BLaER1 treated with 17β-estradiol and CSF1 and Interleukin-3, amounts not matched to agents 10 nM and 100 nM (cell line): ENCODE measurements at regions not wholly inside any gene's neighbourhood (a gene's known extent, or its start where the extent isn't known, plus 50 kb on each side); places are given as distances from the start of the nearest gene placed in this dataset.
"Not testable (repeated sequence)": the region's sequence is repeated elsewhere in the genome, so short reads cannot be mapped to it uniquely, and the experiment has no call there.

Source experiments
- H3K27ac ChIP-seq, 11 experiments: shearing (Covaris generic); formaldehyde crosslinking; 2 replicates each; pipeline ENCODE4 v1.8.1; 2022
- H3K27me3 ChIP-seq, 11 experiments: shearing (Covaris generic); formaldehyde crosslinking; 2 replicates each; pipeline ENCODE4 v1.8.1; 2022
- H3K36me3 ChIP-seq, 11 experiments: shearing (Covaris generic); formaldehyde crosslinking; 2 replicates each; pipeline ENCODE4 v1.8.1; 2022
- H3K4me1 ChIP-seq, 10 experiments: shearing (Covaris generic); formaldehyde crosslinking; 2 replicates each; pipeline ENCODE4 v1.8.1; 2022
- H3K4me2 ChIP-seq, 11 experiments: shearing (Covaris generic); formaldehyde crosslinking; 2 replicates each; pipeline ENCODE4 v1.8.1; 2022
- H3K4me3 ChIP-seq, 10 experiments: shearing (Covaris generic); formaldehyde crosslinking; 2 replicates each; pipeline ENCODE4 v1.8.1; 2022
- H3K9ac ChIP-seq, 11 experiments: shearing (Covaris generic); formaldehyde crosslinking; 2 replicates each; pipeline ENCODE4 v1.8.1; 2022
- H3K9me3 ChIP-seq, 11 experiments: shearing (Covaris generic); formaldehyde crosslinking; replicated peaks in 1 of 11; 2 replicates each; pipeline ENCODE4 v1.8.1; 2022
- H4K20me1 ChIP-seq, 11 experiments: shearing (Covaris generic); formaldehyde crosslinking; 2 replicates each; pipeline ENCODE4 v1.8.1; 2022
- Cebpa-rat ChIP-seq, 11 experiments: shearing (Covaris generic); IDR thresholded peaks; 2 replicates each; pipeline ENCODE4 v1.8.1; 2022

DNA sequence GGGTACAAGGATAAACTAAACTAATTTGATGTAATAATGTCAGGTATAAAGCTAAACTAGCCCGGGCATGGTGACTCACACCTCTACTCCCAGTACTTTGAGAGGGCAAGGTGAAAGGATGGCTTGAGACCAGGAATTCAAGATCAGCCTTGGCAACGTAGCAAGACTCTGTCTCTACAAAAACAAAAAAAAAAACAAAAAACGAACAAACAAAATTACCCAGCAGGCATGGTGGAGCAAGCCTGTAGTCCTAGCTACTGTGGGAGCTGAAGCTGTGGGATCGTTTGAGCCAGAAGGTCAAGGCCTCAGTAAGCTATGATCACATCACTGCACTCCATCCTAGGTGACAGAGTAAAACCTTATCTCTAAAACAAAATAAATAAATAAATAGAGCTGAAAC, 131.8 kb upstream of the KYNU start:
- Histone ChIP-seq H3K36me3 (no peaks in the 10 kb centered on the region), H3K27ac (no peak overlapping the region), H3K27me3 (no peaks in the 10 kb centered on the region), H4K20me1 (no peaks in the 10 kb centered on the region), H3K4me1 (no peaks in the 10 kb centered on the region), H3K4me2 (no peak overlapping the region), H3K9me3 (peaks cover 0 to 10% (median 0%) of the 10 kb centered on the region in 11 experiments; a peak in 4 of 22 replicates), H3K9ac (no peak overlapping the region), H3K4me3 (no peak overlapping the region)
- no peak for TF ChIP-seq Cebpa-rat (IDR thresholded peaks at IDR 0.05)

DNA sequence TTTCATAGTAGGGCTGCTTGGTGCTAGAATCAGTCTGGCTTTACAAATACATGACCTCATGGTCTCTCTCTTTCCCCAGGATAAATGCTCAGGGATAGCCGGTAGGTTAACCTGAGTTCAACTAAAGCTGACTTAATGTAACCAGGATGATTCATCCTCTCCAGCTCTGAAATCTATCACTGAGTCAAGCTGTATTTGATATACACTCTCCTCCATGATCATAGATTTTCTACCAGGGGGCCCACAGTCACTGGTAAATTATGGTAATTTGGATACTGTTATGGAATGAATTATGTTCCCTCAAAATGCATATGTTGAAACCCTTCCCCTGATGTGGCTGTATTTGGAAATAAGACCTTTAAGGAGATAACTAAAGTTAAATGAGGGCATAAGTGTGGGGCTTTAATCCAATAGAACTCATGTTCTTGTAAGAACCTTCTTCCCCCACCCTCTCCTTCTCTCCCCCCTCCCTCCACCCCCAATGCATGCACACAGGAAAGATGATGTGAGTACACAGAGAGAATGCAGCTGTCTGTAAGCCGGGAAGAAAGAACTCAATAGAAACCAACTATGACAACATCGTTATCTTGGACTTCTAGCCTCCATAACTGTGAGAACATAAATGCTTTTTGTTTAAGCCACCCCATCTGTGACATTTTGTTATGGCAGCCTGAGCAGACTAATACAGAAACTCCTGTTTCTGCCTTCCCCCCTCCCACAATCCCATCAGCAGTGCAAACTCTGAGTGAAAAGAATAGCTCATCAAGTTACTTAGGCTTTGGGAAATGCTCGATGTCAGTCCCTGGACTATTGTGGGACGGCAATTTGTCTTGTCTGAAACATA, 134.9 kb upstream of the KYNU start:
- TF ChIP-seq Cebpa-rat (IDR thresholded peaks at IDR 0.05): no peak
- Histone ChIP-seq H3K27me3 (no peaks in the 10 kb centered on the region), H3K27ac (no peak overlapping the region), H3K36me3 (no peaks in the 10 kb centered on the region), H3K4me3 (no peak overlapping the region), H3K4me2 (no peak overlapping the region), H4K20me1 (no peaks in the 10 kb centered on the region), H3K9ac (no peak overlapping the region), H3K9me3 (peaks cover 0 to 11% (median 3%) of the 10 kb centered on the region in 11 experiments; a peak in 5 of 22 replicates), H3K4me1 (no peaks in the 10 kb centered on the region)

DNA sequence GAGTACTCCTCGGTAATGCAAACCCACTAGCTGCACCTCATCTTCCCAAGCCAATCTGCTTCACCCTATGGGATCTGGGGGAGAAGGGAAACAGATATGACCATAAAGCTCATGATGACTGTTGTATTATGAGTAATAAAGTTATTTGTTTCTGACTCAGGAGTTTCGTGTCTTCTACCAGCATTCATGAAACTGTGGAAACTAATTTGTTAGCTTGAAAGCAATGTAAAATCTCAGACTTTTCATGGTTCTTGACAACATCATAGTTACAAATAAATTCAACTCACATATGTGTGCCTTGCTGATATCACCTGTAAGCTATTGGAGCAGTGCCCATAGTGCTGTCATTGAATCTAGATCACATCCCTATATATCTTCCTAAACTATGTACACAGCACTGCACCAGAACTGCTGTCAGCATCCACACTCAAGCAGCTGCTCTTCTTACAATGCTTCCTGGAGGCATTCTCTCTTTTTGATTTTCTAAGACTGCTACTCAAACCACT, 135.6 kb upstream of the KYNU start:
- Histone ChIP-seq H3K4me3 (no peak overlapping the region), H3K9me3 (peaks cover 0 to 6% (median 0%) of the 10 kb centered on the region in 11 experiments; a peak in 3 of 22 replicates), H3K4me2 (no peak overlapping the region), H3K36me3 (no peaks in the 10 kb centered on the region), H3K27me3 (no peaks in the 10 kb centered on the region), H3K27ac (no peak overlapping the region), H4K20me1 (no peaks in the 10 kb centered on the region), H3K4me1 (no peaks in the 10 kb centered on the region), H3K9ac (no peak overlapping the region)
- TF ChIP-seq Cebpa-rat (IDR thresholded peaks at IDR 0.05): no peak

DNA sequence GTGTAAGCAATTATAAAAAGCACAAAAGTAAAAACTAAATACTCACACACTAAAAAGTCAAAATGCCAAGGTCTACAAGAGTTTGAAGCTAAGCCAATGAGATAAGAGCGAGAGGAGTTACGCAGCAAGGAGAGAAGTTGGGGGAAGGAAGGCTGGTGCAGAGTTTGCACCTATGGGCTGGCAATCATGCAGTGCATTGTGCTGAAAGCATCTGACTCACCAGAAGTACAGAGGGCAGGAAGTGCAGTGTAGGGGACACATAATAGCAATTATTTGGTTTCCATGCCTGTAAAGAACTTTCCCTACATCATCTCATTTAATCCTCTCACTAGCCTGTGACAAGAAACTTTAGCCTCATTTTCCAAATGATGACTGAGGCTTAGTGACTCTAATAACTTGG, 142.7 kb upstream of the KYNU start:
- Histone ChIP-seq H3K4me1 (0 out of 20 replicates have a peak, but pooled peaks cover 0 to 4% (median 0%) of the 10 kb centered on the region in 10 experiments), H3K9ac (no peak overlapping the region), H3K27ac (no peak overlapping the region), H3K9me3 (peaks cover 0 to 6% (median 0%) of the 10 kb centered on the region in 11 experiments; a peak in 4 of 22 replicates), H3K4me3 (no peak overlapping the region), H4K20me1 (no peaks in the 10 kb centered on the region), H3K27me3 (no peaks in the 10 kb centered on the region), H3K36me3 (no peaks in the 10 kb centered on the region), H3K4me2 (no peak overlapping the region)
- TF ChIP-seq Cebpa-rat (IDR thresholded peaks at IDR 0.05): no peak

DNA sequence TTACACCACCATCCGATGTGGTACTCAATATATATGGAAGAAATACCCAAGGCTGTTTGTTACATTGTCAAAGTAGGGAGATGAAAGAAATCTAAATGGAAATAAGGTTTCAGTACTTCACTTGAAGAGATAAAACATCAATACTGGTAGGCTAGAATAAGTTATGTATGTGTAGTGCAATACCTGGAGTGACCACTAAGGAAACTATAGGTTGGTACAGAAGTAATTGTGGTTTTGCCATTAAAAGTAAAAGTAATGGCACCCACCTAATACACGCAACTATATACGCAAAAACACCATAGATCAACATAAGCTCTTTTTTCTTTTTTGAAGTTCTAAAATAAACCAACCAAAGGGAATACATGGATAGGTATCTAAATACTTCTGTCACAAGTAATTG, 143.2 kb upstream of the KYNU start:
- Histone ChIP-seq H3K36me3 (no peaks in the 10 kb centered on the region), H3K4me1 (0 out of 20 replicates have a peak, but pooled peaks cover 0 to 4% (median 0%) of the 10 kb centered on the region in 10 experiments), H3K9ac (no peak overlapping the region), H3K27me3 (no peaks in the 10 kb centered on the region), H3K9me3 (peaks cover 0 to 6% (median 0%) of the 10 kb centered on the region in 11 experiments; a peak in 4 of 22 replicates), H4K20me1 (no peaks in the 10 kb centered on the region), H3K4me3 (no peak overlapping the region), H3K27ac (no peak overlapping the region), H3K4me2 (no peak overlapping the region)
- TF ChIP-seq Cebpa-rat (IDR thresholded peaks at IDR 0.05): no peak

DNA sequence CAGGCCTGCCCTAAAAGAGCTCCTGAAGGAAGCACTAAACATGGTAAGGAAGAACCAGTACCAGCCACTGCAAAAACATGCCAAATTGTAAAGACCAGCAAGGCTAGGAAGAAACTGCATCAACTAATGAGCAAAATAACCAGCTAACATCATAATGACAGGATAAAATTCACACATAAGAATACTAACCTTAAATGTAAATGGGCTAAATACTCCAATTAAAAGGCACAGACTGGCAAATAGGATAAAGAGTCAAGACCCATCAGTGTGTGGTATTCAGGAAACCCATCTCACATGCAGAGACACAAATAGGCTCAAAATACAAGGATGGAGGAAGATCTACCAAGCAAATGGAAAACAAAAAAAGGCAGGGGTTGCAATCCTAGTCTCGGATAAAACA, 147.7 kb upstream of the KYNU start:
- H4K20me1 ChIP-seq, H3K27me3 ChIP-seq, H3K36me3 ChIP-seq, H3K4me3 ChIP-seq, H3K27ac ChIP-seq, H3K4me2 ChIP-seq, H3K4me1 ChIP-seq, H3K9ac ChIP-seq: not testable (repeated sequence)
- peaks cover 0 to 10% (median 7%) of the 10 kb centered on the region in 11 experiments; a peak in 7 of 22 replicates for H3K9me3 ChIP-seq

DNA sequence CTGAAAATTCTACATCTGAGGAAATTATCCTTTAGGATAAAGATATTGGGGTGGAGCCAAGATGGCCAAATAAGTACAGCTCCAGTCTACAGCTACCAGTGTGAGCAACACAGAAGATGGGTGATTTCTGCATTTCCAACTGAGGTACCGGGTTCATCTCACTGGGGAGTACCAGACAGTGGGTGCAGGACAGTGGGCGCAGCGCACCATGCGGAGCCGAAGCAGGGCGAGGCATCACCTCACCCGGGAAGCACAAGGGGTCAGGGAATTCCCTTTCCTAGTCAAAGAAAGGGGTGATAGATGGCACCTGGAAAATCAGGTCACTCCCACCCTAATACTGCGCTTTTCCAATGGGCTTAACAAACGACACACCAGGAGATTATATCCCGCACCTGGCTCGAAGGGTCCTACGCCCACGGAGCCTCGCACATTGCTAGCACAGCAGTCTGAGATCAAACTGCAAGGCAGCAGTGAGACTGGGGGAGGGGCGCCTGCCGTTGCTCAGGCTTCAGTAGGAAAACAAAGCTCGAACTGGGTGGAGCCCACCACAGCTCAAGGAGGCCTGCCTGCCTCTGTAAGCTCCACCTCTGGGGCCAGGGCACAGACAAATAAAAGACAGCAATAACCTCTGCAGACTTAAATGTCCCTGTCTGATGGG, 149.5 kb upstream of the KYNU start:
- H3K36me3 ChIP-seq, H4K20me1 ChIP-seq, H3K4me3 ChIP-seq, H3K27me3 ChIP-seq, H3K4me1 ChIP-seq, H3K27ac ChIP-seq, H3K4me2 ChIP-seq, H3K9ac ChIP-seq: not testable (repeated sequence)
- peaks cover 0 to 10% (median 7%) of the 10 kb centered on the region in 11 experiments; a peak in 7 of 22 replicates for H3K9me3 ChIP-seq

DNA sequence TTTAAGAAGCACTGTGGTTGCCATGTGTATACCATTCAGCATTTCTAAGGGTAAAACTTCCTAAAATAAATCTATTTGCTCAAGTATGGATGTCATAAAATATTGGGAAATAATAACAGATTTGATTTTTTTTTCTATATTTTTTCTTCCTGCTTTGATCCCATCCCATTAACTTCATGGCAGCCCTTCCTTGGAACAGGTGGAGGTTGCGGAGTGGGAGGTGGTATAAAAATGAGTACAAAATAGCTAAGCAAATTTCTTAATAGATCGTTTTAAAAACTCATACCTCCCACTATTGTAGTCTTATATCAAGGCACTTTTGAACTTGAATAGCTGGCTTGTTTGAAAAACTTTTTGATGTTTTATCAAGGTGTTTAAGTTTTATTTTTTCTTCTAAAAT, 152.1 kb upstream of the KYNU start:
- peaks cover 0 to 10% (median 7%) of the 10 kb centered on the region in 11 experiments; a peak in 7 of 22 replicates for H3K9me3 ChIP-seq
- H3K4me1 ChIP-seq: no peaks in the 10 kb centered on the region
- H3K4me3 ChIP-seq: no peak overlapping the region
- no peaks in the 10 kb centered on the region for H3K27me3 ChIP-seq
- no peak for TF ChIP-seq Cebpa-rat (IDR thresholded peaks at IDR 0.05)
- H4K20me1 ChIP-seq: no peaks in the 10 kb centered on the region
- H3K9ac ChIP-seq: no peak overlapping the region
- no peaks in the 10 kb centered on the region for H3K36me3 ChIP-seq
- H3K4me2 ChIP-seq: no peak overlapping the region
- no peak overlapping the region for H3K27ac ChIP-seq

DNA sequence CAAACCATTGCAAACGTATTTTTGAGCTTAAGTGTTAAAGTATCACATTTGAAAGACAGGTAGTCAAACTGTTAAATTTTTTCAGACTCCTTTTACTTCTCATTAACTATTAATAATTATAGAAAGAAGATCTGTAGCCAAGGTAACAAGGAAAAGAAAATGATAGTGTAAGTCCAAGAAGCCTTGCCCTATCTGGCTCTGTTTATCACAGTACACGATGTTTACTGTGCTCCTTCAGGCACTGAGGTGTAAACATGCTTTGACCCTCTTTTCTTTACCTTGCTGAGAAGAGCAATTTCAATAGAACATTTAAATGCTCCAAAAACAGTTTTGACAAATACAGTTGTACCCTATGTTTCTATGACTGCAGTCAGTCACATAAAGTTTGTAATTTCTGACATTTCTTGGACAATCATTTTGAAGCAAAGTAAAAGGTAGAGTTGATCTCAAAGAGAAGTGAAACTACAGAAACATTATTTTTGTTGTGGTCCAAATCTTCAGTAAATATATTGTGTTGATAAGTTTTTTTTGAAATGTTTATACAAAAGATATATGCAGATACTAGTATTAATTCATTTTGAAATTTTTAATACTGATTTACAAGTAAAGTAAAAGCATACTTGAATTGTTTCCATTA, 152.6 kb upstream of the KYNU start:
- Histone ChIP-seq H4K20me1 (no peaks in the 10 kb centered on the region), H3K4me1 (no peaks in the 10 kb centered on the region), H3K4me2 (no peak overlapping the region), H3K36me3 (no peaks in the 10 kb centered on the region), H3K27ac (no peak overlapping the region), H3K4me3 (no peak overlapping the region), H3K9ac (no peak overlapping the region), H3K27me3 (no peaks in the 10 kb centered on the region), H3K9me3 (peaks cover 0 to 9% (median 7%) of the 10 kb centered on the region in 11 experiments; a peak in 7 of 22 replicates)
- TF ChIP-seq Cebpa-rat (IDR thresholded peaks at IDR 0.05): no peak
